Dedifferentiated amniotic fluid mesenchymal stem cell (primary cell): ENCODE measurements at regions not wholly inside any gene's neighbourhood (a gene's known extent, or its start where the extent isn't known, plus 50 kb on each side); places are given as distances from the start of the nearest gene placed in this dataset.
A peak's percentile ranks its signal among the peaks of the same experiment; 100 is the strongest.

Experiments used
- DNase-seq: peaks from one replicate; pipeline ENCODE4 v3.0.0-alpha.2; 2016; ENCODE audit errors: extremely low spot score

DNA sequence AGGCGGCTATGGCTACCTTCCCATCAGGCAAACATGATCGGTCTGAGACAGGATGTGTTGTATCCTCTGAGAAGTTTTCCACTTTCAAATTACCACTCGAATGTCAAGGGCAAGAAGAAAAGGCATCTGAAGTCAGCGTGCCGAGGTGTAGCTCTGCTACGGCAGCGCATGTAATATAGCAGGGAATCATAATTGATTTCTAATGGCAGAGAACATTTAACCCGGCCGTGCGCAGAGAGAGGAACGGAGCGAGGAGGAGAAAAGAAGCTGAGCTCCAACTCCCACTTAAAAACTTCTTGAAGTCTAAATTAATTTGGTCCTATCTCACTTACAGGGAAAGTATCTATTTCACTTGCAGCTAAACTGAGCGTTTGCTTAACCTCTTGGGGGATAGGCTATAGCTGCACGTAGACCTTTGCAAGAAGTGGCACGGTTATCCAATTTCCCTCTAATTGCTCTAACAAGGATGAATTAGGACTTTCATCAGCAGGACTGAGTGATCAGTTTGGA is 137.3 kb upstream of the KIRREL3 start:
- DNase-seq = no peak

DNA sequence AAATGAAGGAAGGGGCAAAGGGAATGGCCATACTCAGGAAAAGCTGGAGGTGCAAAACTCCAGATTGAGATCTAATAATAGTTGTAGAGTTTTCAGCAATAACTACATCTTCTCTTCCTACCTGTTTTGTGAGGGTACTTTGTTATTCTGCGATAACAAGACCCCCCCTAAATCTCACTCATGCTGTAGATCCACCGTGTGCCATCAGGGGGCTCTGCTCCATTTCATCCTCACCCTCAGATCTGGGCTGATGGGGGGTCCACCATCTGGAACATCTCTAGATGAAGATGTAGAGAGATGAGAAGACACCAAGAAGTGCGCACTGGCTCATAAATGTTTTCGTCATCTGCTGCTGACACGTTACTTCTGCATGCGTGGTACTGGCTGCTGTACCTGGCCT is 135.9 kb upstream of the KIRREL3 start:
- DNase-seq = no peak

DNA sequence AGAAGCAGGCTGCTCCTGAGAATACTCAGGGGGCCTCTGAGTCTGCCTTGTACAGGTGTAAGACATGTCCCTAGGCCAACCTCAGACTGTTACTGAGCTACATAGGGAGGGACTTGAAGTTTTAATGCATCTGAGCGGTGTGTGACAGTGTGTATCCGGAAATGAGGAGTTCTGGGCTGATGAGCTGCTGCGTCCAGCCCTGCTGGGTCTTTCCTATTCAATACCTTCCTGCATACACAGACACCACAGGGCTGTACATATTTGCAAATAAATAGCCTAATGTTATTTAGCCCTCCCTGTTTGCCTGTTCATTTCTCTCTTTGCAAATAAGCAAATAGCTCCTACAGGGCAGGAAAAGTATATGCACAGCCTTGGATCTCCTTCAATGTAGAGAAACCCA is 134.7 kb upstream of the KIRREL3 start:
- no peak for DNase-seq

DNA sequence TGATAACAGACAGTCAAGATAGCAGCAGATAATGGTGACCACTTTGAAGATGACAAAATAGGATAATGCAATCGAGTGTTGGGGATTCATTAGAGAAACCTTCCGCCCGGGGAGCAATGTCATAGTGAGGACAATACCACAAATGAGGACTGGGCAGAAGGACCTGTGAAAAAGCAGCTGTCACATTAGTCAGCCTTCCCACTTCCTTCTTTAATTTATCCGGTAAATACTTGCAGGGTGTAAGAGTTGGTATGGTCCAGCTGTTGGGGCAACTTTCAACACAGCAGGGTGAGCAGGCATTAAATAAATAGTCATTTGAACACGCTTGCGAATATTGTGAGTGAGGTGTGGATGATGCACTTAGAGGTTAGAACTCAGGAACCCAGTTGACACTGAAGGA is 132.5 kb upstream of the KIRREL3 start:
- no peak for DNase-seq

DNA sequence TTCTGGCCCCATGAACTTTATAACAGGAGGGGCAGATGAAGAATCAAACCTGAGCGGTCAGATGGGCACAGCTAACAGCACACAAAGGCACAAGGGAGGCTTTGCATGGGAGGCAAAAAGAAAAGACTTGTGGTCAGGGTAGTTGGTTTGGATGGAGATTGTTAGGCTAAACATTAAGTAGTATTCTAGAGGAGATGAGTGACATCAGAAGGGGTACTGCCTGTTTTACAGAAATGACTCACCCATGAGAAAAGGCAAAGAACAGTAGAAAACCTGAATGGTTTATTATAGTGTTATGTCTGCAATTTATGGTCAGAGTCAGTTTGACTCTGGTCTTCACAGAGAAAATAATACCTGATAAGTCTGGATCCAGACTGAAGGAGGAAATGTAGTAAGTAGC is 129.8 kb upstream of the KIRREL3 start:
- DNase-seq = no peak

DNA sequence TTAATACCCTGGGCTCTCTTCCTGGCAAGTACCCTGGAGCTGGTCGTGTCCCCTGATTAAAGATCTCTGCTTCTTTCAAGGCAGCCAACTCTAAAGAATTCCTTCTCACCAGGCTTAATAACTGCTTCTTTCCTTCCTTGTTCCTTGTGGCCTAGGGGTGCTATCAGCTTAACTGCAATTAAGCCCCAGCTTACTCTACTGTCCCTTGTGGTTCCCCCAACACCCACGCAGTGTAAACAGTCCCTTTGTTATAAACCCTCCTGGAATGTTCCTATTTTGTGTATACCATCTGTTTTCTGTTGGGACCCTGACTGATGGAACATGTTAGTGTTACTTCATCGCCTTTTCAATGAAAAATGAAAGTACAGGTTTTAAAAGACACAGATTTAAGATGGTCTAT is 126.4 kb upstream of the KIRREL3 start:
- no peak for DNase-seq

DNA sequence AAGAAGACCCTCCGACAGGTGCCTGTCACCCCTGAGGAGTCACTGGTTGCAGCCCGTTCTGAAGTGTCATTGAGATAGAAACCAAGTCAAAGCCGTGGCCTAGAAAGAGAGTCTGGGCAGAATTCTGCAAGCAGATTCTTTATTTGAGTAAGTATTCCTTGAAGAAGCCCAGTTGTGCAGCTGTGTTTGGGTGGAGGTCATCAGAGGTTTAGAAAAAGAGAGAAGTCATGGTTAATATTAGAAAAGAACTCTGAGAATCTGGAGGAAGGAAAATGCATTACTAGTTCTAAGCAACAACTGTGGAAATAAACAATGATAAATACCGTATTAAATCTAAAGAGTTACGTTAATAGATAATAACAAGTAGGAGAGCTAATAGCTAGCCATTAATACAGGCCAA is 118.8 kb upstream of the KIRREL3 start:
- no peak for DNase-seq

DNA sequence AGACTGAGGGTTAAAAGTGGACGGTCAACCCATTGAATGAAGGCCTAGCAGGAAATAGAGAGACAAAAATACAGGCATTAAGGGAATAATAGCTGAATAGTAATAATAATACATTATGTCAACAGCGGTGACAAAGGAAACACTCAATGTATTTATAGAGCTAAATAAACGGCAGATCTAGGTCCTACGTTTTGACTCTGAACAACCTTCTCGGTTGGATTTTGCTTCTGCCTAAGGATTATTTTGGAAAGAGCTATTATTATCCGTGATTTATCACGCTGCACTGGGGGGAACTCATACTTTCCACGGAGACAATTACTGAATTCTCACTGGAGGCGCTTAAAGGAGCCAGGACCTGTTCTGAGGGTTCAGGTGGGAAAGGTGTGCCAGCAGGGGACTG is 118.2 kb upstream of the KIRREL3 start:
- DNase-seq = no peak

DNA sequence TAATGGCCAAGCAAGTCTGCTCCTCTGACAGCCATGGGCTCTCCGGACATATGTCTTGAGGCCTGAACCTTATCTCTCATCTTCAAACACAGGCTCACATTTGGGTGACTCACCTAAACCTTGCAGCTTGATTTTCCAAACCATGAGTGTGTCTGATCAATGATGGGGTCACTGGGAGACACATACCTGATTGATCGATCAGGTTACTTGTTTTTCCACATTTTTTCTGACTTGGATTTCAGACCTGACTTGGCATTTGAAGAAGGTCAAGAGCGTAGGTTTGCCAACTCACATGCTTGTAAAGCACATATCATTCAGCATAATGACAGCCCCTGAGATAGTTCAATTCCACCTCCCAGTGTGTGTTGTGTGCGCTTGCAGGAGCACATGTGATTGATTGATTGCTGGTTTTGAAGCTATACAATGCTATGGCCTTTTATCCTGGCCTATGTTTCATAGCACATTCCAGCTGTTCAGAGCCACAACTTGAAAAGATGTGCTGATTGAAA is 116.7 kb upstream of the KIRREL3 start:
- no peak for DNase-seq

DNA sequence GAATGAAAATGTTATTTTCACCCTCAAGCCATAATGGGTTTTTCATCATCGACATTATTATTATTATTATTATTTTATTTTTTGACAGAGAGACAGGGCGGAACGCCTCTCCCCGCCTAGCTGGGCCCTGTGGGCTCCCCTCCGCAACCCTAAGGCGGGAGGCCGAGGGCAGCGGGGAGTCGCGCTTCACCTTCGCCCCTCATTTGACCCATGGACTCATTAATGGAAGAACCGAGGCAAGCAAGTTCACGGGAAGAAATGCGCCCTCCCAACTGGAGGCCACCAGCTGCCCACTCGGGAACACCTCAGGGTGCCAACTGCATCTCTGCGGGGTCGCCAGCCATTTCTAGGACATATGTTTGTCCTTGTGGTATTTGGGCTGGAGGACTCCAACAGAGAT is 115.3 kb upstream of the KIRREL3 start:
- no peak for DNase-seq

DNA sequence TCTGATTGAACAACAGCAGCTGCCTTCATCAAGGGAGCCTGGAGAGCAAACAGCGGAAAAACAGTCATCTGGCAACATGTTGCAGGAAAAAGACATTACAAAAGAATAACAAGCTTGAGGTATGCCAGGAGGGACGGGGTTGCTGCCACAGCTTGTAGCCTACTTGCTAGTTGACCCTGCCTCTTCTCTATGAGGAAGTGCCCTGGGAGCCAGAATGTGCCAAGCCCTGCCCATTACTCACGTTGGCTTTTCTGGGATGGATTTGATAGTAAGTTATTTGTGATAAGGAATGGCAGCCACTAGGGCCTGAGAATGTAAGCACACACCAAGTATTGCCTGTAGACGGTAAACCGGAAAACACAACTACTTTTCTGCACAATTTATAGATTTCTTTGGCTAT is 113.5 kb upstream of the KIRREL3 start:
- DNase-seq = no peak

DNA sequence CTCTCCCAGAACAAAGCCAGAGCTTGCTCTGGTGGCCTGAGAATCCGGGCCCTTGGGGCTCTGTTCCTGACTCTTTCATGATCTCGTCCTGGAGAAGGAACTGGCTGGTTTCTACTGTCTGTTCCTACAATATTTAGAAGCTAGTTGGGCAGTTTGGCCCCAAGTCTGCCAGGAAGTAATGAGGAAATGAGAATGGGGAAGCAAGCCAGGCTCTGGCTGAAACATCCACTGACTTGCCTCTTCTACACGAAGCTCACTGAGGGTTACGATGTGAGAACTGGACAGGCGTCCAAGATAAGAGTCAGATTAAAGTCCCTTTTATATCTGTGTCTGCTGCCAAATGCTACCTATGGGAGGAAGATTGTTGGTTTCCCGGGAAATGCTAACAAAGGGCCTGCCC is 110.0 kb upstream of the KIRREL3 start:
- DNase-seq = no peak

DNA sequence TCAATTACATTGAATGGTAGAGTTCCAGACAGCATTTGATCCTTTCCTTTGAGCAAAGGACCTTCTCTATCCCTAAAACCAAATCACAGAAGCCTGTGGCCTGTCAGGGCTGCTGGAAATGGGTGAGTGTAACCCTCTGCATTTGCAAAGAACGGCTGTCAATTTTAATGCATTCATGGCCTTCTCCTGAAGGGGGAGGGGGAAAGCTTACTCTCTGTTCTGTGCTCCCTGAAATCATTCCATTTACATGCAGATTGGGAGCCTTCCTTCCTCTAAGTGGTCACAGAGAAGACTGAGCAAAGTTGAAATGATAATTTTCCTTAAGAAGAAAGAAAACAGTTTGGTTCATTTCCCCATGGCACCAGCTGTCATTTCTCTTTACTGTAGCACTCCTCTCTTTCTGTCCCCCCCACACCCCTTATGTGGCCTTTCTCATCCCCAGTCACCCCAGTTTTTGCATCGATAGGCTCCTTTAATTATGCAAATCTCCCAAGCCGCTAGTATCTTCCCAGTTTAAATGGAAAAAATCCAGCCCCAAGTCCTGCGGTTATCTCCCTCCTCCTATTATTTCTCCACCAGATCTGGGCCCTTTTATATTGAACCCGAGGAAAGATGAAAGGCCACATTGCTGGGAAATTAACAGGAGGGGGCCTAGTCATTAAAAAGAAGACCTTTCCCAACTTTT is 109.4 kb upstream of the KIRREL3 start:
- DNase-seq = no peak

DNA sequence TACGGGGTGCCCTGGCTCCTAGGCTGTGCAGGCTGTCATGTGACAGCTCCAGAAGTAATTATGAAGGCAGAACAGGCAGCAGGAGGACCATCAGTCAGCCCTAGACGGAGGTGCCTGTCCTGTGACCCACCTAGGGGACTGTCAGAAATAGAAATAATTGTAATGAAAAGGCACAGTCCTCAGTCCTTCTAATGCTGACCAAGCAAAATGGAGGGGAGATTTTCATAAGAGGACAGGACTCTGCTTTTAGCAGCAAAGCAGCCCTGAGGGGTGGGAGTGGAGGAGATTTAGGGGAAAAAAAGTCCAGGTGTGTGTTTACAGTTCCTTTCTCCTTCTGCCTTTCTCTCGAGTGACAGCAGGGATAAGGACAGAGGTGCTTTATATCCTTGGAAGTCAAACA is 108.3 kb upstream of the KIRREL3 start:
- no peak for DNase-seq

DNA sequence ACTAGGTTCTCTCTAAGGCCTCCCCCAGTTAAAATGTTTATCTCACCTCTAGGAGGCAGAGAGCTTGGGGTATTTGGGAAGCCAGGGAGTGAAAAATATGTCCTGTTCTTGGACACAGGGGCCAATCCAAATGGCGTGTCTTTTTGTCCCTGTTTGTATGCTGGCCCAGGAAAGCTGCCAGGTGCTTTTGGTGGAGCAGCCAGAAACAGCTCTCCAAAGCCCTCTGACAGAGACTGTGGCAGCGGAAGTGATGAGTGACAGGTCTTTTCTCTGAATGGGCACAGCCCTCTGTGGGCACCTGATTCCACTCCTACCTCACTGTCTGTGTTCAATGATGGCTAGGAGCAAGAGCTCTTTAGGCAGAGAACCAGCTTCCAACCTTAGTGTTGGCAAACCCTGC is 106.4 kb upstream of the KIRREL3 start:
- no peak for DNase-seq

DNA sequence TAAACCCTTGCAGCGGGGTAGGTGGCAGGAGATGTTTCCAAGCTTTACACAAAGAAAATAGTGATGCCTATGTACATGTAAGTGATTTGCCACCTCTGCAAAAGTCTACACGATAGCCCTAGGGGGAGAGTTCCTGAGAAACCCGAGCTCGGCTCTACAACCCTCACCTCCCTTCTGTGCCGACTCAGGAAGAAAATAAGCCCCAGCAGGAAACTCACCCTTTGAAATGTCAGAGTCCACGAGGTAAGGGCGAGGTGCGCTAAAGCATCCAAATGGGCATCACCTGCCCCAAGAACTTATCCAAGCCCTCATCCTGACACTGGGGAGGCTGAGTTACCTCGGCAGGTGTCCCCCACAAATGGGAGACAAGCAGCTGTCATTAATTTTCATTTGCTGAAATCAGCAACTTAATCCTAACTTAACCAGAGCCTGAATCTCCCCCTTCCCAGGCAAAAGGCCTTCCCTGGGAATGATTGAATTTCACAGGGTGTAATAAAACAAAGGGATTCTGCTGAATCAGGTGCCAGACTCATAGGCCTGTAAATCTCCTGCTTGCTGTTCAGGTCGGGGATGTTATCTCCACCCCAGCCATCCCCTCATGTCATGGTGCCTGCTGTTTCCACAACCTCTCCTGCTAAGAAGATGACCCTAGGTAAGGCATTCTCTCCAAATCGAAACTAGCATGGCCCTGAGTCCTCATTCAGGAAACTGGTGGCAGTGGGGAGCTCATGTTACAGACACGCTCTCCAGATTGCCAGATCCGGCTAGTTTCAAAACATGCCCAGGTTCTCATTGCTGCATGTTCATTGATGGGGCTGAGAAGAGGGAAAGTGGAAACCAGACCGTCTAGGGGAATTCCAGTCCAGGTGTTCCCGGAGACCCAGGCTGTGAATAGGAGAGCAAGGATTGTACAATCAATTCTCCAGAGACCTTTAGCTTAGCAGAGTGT is 105.3 kb upstream of the KIRREL3 start:
- DNase-seq = no peak

DNA sequence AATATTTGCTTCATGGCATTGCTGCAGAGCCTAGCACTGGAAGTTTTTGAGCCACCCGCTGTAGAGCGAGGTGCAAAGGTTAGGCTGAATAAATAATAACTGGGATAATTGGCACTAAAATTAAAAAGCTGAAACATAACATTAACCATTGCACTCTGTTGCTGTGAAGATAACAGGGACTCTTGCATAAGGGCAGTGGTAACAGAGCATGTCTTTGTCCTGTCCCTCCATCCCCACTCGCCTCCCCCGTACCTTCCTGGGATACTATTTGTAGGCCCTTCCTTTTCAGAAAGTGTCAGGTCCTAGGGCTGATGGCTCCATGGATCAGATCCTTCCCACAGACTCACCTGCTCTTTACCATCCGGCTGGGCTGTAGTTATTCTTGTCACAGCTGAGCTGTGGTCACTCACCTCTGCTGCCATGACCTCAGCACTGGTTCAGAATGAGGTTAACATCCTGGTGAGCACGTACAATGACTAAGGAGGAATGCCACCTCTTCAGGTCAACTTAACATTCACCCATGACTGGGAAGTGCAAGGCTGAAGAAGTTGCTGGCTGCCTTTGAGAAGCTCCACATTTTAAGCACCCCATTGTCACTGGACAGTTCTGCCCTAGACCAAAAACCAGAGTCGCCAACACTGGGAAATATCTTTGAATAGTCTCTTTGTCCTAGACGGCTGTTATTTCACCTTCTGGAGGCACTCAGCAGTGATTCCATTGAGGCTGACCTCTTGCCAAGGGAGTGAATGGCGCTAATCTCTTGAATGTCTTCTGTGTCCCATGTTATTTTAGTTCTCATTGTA is 103.2 kb upstream of the KIRREL3 start:
- DNase-seq = no peak

DNA sequence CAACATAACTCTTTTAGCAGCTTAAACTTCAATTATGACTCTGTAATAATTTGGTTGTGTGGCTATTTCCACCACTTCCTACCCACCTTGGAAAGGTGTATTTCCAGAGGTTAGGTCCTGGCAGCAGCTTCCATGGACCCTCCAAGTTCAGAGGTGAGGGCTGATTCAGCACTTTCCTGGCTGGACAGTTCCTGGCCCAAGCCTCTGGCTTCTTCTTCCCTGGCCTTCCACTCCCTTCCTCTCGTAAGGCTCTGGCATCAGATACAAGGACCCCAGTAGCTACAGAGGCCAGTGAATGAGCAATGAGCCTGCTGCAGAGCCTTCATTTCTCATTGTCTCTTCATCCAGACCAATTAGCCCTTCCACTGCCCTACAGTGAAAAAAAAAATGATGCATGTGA is 98.1 kb upstream of the KIRREL3 start:
- no peak for DNase-seq

DNA sequence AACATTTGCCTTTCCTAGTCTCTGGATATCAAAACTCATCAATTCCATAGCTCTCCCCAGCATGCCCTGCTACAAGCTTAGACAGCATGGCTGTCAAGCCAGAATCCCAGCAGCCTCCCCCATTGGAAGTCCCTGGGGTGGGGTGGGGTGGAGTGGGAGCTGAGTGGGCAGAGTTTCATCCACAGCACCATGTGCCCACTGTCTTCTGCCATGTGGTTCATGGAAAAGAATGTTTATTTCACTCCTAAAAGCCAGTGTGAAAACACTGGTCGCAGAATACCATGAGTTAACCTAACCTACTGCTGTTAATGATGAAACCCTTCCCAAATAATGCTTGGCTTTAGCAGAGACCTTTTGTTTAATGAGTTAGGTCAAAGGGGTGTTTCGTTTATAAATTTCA is 80.2 kb upstream of the KIRREL3 start:
- DNase-seq = no peak

DNA sequence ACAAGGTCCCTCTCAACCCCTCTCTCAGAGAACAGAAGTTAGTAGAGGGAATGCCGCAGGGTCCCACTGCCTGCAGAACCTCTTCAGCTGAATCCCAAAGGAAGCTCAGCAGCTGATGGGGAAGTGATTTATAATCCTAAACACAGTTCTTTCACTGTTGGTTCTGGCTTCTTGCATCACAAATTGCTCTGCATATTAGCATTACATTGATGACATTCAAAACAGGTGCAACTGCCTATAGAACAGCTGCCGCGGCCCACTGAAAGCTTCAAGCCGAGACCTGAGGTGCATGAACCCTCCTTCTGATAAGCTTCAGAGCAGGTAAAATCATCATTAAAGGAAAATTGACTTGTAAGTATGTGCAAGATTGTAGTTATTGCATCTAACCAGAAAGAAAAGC is 75.2 kb upstream of the KIRREL3 start:
- DNase-seq = no peak

DNA sequence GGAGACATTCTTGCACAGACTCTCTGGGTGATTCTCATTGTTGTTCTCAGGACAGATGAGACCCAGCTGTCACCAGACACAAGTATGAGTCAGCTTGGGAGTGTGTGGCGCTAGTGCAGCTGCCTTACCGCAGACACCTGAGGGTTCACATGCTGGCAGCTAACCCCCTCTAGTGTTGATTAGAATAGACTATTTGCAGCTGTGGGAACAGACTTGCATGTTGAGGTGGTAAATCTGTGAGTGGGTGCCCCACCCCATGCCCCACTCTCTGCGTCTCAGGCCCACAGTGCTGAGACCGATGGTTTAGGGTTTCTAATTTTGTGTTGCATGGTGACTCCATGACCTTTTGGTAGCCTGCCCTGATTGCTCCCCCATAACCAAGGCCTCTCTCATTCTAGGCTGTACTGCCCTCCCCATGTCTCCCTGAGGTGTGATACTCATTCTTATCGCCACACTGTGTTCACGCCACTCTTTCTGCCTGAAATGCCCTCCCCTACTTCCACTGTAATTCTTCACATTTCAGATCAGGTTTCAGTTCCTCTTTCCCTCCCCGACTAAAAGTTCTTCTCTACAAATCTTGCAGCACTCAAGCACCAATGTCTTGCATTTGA is 73.7 kb upstream of the KIRREL3 start:
- DNase-seq = peak; percentile 47

DNA sequence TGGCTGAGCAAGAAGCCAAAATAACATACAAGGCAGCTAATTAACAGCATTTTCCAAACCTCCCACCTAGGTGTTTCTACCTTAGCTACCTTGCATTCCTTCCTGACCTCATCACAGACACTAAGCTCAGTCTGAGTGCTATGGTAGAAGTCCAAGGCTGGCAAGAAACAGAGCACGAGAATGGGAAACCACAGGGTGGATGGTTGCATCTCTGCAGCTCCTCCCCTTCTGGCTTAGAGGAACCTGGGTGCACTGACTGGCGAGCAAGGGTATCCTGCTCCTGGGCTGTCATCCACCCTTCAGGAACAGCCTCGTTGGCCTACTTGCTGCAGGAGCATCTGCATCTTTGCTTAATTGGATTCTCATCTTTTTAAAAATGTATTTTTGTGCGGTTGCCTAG is 73.1 kb upstream of the KIRREL3 start:
- no peak for DNase-seq
